Urinary bladder (tissue), 3 donors: ENCODE measurements at regions not wholly inside any gene's neighbourhood (a gene's known extent, or its start where the extent isn't known, plus 50 kb on each side); places are given as distances from the start of the nearest gene placed in this dataset.

Experiments
- DNase-seq: peaks from one replicate; pipeline ENCODE4 v3.0.0-alpha.2; 2015; ENCODE audit errors: extremely low spot score
- H3K27ac ChIP-seq: one replicate; pipeline ENCODE4 v1.5.1; 2013; ENCODE audit warnings: low read depth, mild to moderate bottlenecking, moderate library complexity
- H3K36me3 ChIP-seq: one replicate; pipeline ENCODE4 v1.6.1; 2013; ENCODE audit warnings: mild to moderate bottlenecking, moderate library complexity; ENCODE audit not compliant: insufficient read depth
- H3K4me1 ChIP-seq: one replicate; pipeline ENCODE4 v1.6.1; 2013; ENCODE audit warnings: mild to moderate bottlenecking, moderate library complexity; ENCODE audit not compliant: insufficient read depth
- H3K4me3 ChIP-seq: one replicate; pipeline ENCODE4 v1.5.1; 2013; ENCODE audit warnings: low read depth, low read length
- WGBS: extraction: QIAGEN DNeasy Blood & Tissue Kit; methylation state at CpG from one replicate; pipeline ENCODE4 v1.1.7; 2013; 5-methylcytosine and 5-hydroxymethylcytosine counted together
- donor health status: healthy with polysubstance abuse.
- donor health status: healthy.

DNA sequence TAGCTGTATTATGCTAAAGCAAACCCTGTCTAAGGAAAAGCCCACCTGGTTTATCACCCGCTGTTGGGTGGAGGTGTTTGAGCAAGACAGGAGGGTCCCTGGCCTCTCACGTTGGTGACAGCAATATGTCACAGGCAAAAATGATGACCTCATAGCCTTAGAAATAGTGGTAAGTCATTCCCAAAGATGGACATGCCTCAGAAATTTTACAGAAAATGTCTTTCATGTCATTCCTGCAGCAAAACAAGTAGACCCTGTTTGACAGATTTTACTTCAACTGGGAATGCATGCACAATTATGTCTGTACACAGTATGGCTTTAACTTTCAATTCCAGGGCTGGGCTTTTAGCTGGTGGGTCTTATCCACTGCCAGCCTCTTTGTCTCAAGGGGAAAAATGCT is 362.3 kb upstream of the C2CD4B start:
- 77% methylated on average over 2 of the region's 2 CpGs for WGBS
- Histone ChIP-seq H3K4me1 (no peaks in the 10 kb centered on the region), H3K36me3 (no peaks in the 10 kb centered on the region), H3K4me3 (no peak overlapping the region), H3K27ac (no peak overlapping the region)
- DNase-seq = no peak

DNA sequence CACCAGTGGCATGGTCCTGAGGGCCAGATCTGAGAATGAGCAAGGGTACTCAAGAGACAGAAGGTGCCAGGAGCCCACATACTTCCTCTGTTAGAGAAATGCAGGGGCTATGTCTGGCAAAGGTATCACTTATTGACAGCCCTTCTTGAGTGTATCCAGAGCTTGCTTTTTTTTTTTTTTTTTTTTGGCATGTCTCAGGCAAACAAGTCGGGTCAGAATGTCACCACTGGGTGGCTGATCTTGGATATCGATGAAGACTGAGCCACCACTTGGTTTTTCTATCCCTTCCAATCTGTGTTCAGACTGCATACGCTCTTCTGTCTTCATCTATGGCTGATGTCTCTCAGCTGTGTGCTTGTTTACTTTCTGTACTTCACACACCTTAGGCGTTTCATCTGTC is 363.4 kb upstream of the C2CD4B start:
- Histone ChIP-seq H3K36me3 (no peaks in the 10 kb centered on the region), H3K4me3 (no peak overlapping the region), H3K4me1 (no peaks in the 10 kb centered on the region), H3K27ac (no peak overlapping the region)
- WGBS = 84% methylated on average over 4 of the region's 4 CpGs
- DNase-seq = no peak

DNA sequence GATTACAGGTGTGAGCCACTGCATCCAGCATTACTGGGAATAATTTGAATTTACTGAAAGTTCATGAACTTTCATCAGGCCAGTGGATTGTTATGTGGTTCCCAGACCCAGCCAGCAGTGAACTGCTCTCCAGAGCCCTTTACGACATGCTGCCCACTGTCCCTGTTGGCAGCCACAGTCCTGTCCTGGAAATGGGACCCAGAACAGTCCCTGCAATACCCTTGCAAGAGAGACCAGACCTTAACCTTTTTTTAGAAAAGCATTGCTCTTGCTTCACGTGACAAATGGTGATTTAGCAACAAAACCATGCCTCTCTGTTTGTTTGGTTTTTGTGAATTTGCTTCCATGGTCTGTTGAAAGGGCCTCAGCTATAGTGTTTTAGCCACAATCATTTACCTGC is 367.3 kb upstream of the C2CD4B start:
- Histone ChIP-seq H3K27ac (no peak overlapping the region), H3K36me3 (no peaks in the 10 kb centered on the region), H3K4me1 (no peaks in the 10 kb centered on the region), H3K4me3 (no peak overlapping the region)
- 92% methylated on average over 2 of the region's 2 CpGs for WGBS
- DNase-seq = no peak

DNA sequence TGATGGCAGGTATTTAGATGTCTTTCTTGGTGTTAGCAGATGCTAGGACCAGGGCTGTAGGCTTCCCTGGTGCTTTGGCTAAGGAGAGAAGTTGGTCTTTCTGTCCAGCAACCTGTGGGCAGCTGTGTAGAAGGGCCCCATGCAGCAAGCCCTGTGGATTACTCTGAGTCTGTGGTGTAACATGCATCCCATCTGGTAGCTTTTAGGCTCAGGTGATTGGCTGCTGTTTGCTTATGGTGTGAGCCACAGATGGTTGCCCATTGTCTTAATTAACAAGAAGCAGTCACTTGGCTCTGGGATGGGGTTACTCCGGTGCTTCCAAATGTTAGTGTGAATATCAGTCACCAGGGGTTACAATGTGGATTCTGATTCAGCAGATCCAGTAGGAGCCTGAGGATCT is 368.6 kb upstream of the C2CD4B start:
- 98% methylated on average over 1 of the region's 1 CpG for WGBS
- Histone ChIP-seq H3K4me3 (no peak overlapping the region), H3K36me3 (no peaks in the 10 kb centered on the region), H3K4me1 (no peaks in the 10 kb centered on the region), H3K27ac (no peak overlapping the region)
- DNase-seq = no peak

DNA sequence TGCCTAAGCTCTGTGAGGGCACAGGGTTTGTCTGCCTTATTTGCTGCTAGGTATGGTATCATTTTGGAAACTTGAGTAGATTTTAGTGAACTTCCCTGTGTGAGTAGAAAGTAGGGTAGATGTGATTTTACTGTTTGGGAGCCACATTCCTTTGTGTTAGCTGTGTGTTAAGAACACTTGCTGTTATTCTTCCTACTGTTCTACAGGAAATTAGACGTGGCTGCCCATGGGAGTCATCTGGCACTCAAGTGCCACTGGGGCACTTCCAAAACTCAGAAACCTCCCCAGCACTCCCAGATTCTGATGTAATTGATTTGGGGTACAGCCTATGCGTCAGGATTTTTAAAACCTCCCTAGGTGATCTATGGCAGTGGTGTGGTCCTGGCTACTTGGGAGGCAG is 369.9 kb upstream of the C2CD4B start:
- no peaks in the 10 kb centered on the region for H3K4me1 ChIP-seq
- 86% methylated on average over 2 of the region's 2 CpGs for WGBS
- no peak overlapping the region for H3K27ac ChIP-seq
- H3K4me3 ChIP-seq = no peak overlapping the region
- DNase-seq = no peak
- H3K36me3 ChIP-seq = no peaks in the 10 kb centered on the region

DNA sequence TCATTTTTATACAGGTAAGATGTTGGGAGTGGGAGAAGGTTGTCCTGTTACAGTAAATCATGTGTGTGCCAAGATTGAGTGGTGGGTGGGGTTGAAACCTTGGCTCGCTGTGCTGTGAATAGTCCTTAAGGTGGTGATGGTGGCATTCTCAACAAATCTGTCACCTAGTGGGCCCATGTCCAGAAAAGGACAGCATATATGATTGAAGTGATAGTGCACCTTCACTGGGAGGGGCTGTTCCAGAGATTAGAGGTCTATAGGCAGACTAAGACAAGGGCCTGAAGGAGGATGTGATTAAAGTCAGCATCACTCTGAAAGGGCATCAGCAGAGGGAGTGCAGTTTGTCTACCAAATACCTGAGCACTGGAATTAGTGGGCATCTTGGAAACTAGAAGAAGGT is 374.2 kb upstream of the C2CD4B start:
- H3K36me3 ChIP-seq = no peaks in the 10 kb centered on the region
- H3K4me3 ChIP-seq = no peak overlapping the region

DNA sequence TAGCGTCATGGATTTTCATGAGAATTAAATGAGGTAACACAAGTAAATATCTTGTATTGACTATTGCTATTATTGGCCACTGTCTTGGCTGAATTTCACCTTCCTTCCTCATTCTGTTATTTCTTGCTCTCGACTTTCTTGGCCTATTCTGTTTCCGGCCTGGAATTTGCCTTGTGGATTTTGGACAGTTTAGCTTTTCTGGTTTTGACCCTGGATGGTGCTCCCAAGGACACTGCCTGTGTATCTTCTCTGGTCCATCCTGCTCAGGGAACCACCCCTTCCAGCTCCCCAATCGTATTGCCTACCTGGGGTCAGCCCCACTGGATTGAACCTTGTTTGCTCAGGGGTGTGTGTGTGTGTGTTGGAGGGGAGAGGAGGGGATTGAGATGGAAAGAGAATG is 376.2 kb upstream of the C2CD4B start:
- no peak overlapping the region for H3K27ac ChIP-seq
- 63% methylated on average over 4 of the region's 4 CpGs for WGBS

More for the DNA sequence above, 374.2 kb upstream of the C2CD4B start:
- Histone ChIP-seq H3K27ac (no peak overlapping the region), H3K4me1 (peaks cover 1% of the 10 kb centered on the region)
- DNase-seq = no peak
- 81% methylated on average over 1 of the region's 1 CpG for WGBS

DNA sequence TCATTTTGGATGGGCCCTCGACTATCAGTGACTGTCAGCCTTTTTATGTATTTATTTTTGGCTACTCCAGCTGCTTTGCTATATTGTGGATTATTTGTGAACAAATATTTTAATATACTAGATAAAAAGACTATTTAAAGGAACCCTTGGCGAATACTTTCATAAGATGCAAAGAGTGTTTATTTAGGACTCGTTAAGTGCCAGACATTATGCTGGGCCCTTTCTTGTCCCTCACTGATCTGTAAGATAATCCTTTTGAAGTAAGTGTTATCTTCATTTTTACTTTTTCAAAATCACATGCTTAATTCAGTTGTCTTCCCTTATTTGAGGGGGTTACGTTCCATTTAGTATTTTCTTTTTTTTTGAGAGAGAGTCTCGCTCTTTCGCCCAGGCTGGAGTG is 376.8 kb upstream of the C2CD4B start:
- no peak overlapping the region for H3K4me3 ChIP-seq
- no peak for DNase-seq
- H3K4me1 ChIP-seq = peaks cover 1% of the 10 kb centered on the region
- H3K36me3 ChIP-seq = no peaks in the 10 kb centered on the region
- no peak overlapping the region for H3K27ac ChIP-seq
- WGBS = 50% methylated on average over 6 of the region's 6 CpGs

More for the DNA sequence above, 376.2 kb upstream of the C2CD4B start:
- Histone ChIP-seq H3K4me1 (peaks cover 1% of the 10 kb centered on the region), H3K36me3 (no peaks in the 10 kb centered on the region), H3K4me3 (no peak overlapping the region)
- no peak for DNase-seq

DNA sequence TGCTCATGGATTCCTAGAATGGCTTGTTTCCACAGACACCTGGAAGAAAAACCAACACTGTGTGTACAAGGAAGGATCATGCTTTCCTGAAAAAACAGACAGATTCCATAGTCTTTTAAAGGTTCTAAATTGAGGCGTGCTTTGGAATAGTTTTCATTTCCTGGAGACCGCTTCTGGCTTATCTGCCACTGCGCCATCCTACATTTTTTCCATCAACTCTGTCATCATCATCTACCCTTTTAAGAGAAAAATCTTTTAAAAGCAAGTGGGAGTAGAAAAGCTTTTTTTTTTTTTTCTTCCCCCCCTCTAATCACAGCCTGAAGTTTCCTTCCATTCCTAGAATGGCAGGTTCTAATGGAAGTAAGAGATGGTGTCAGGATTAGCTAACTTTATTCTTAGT is 379.4 kb upstream of the C2CD4B start:
- Histone ChIP-seq H3K36me3 (no peaks in the 10 kb centered on the region), H3K4me3 (no peak overlapping the region), H3K27ac (no peak overlapping the region), H3K4me1 (peaks cover 1% of the 10 kb centered on the region)
- WGBS = 94% methylated on average over 3 of the region's 3 CpGs
- DNase-seq = no peak

DNA sequence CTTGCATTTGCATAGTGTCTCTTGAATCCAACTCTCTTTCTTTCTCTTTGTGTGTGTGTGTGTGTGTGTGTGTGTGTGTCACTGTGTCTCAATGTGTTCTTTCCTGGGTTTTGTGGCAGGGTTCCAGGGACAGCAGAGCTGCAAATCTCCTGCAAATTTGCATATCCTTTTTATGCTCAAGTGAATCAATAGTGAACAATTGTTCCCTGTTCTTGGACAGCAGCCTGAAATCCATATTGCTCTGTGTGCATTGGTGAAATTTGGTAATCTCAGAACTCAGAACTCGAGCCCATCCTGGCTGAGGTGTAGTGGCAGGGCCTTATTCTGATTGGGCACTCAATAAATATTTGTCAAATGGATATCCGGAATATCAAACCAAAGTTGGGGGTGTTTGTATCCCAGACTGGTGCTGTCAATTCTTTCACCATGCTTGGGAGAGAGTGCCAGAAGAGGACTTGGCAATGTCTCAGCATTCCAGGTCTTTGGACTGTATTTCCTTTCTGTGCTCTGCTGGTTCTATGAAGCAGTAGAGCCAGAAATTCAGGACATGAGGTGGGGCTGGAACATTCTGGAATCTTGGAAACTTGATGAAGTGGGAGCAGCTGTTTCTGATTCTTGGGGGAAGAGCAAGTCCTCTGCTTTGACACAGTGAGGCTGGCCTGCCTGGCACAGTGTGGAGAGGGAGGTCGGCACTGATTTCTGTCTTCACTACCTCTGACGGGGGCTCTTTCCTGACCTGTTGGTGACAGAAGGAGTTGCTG is 380.6 kb upstream of the C2CD4B start:
- no peaks in the 10 kb centered on the region for H3K4me1 ChIP-seq
- WGBS = 45% methylated on average over 4 of the region's 4 CpGs
- no peaks in the 10 kb centered on the region for H3K36me3 ChIP-seq
- no peak for DNase-seq
- H3K4me3 ChIP-seq = no peak overlapping the region
- no peak overlapping the region for H3K27ac ChIP-seq

DNA sequence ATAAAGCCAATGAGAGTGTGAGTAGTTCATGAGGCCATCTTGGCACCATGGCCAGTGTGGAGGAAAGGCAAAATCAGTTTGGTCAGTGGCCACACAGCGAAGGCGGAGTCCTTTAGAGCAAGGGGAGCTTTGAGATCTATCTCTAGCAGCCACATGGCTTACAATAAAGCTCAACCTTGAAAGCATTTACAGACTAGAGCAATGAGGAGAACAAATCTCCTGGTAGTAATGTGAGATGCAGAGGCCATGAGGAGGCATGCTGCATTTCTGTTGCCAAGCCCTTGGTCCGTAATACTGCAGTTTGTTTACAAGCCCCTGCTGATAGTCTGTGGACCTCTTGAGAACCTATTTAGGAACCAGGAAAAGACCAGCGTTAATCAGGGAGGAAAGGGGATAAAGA is 381.5 kb upstream of the C2CD4B start:
- 61% methylated on average over 4 of the region's 4 CpGs for WGBS
- Histone ChIP-seq H3K4me1 (no peaks in the 10 kb centered on the region), H3K36me3 (no peaks in the 10 kb centered on the region), H3K27ac (no peak overlapping the region), H3K4me3 (no peak overlapping the region)
- no peak for DNase-seq

DNA sequence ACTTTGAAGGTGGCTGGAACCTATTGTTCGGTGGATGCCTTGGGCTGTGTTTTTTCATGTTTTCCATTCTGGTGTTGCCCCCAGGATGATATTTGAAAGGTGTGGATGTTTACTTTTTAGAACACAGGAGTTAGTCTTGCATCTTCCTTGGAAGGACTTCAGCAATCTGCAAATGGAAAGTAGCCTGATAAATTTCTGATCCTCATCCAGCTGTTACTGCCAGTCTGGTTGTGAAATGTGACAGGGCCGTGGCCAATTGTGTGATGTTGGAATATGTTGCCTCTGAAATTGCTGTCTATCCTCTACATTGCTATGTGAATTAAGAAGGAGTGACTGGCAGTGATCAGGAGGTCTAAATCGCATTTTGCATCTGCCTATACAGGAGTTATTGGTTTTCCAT is 382.5 kb upstream of the C2CD4B start:
- H3K36me3 ChIP-seq = no peaks in the 10 kb centered on the region
- WGBS = 71% methylated on average over 3 of the region's 3 CpGs
- no peak overlapping the region for H3K4me3 ChIP-seq
- no peaks in the 10 kb centered on the region for H3K4me1 ChIP-seq
- no peak for DNase-seq
- H3K27ac ChIP-seq = no peak overlapping the region

DNA sequence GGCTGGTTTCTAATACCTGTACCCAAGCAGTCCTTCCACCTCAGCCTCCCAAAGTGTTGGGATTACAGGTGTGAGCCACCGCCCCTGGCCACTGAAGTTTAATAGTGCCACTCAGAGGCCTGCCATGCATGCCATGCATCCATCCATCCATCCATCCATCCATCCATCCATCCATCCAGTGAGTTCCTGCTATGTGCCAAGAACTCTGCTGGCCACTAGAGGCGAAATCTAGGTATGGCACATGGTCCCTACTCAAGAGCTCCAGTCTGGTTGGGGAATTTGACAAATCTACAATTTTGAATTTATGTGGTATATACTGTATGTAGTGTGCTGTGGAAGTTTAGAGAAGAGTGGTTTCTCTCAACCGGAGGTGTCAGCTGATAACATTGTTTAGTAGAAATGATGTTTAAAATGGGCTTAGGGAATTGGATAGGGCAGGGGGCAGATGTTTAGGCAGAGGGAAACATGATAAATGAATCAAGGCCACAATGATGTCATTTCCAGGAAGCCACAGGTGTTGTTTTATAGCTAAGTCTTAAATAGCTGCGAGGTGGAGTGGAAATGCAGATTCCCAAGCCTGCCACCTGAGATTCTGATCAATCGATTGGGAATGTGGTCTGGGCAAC is 384.4 kb upstream of the C2CD4B start:
- H3K4me1 ChIP-seq = no peaks in the 10 kb centered on the region
- 79% methylated on average over 5 of the region's 5 CpGs for WGBS
- no peak overlapping the region for H3K27ac ChIP-seq

DNA sequence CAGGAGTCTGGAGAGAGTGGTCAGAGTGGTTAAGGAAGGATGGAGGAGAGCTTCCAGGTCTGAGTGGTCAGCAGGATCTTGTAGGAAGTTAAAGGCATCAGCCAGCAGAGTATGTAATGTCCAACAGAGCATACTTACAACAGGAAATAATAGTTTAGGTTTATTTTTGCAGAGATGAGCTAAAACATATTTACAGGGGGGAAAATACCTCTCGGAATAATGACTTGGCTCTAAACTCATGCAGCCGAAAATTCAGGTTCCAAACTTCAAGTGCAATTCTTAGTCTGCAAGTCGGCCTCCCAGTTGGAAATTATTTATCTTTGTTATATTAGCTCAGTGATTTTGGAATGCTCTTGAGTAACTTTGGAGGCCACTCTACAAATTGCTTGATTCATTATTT is 385.0 kb upstream of the C2CD4B start:
- Histone ChIP-seq H3K4me3 (no peak overlapping the region), H3K36me3 (no peaks in the 10 kb centered on the region), H3K27ac (no peak overlapping the region), H3K4me1 (no peaks in the 10 kb centered on the region)
- WGBS = 50% methylated on average over 3 of the region's 3 CpGs
- DNase-seq = no peak

More for the DNA sequence above, 384.4 kb upstream of the C2CD4B start:
- H3K36me3 ChIP-seq = no peaks in the 10 kb centered on the region
- DNase-seq = no peak
- no peak overlapping the region for H3K4me3 ChIP-seq
